GM23338 (cell line): ENCODE measurements at regions not wholly inside any gene's neighbourhood (a gene's known extent, or its start where the extent isn't known, plus 50 kb on each side); places are given as distances from the start of the nearest gene placed in this dataset.

Experiments used
- ATAC-seq: fragments of 200-7000 bp; cut with Tn5 transposase; 3 replicates; pipeline ENCODE4 v1.9.1; 2020
- DNase-seq: peaks from one replicate; pipeline ENCODE4 v3.0.0-alpha.2; 2015; ENCODE audit warnings: low spot score
- H2AFZ ChIP-seq: fragments of 200-600 bp; sonication (generic); 2 replicates; pipeline ENCODE4 v1.8.0; 2016; ENCODE audit warnings: antibody characterized with exemption, mild to moderate bottlenecking, moderate library complexity
- H3F3A ChIP-seq: fragments of 200-600 bp; sonication (generic); replicated peaks from 2 replicates; pipeline ENCODE4 v1.8.0; 2017; ENCODE audit warnings: antibody characterized with exemption, mixed run types, low read depth
- H3K27ac ChIP-seq: fragments of 200-600 bp; sonication (generic); 2 replicates; pipeline ENCODE4 v1.6.1; 2016; ENCODE audit warnings: low read depth
- H3K27me3 ChIP-seq: fragments of 200-600 bp; sonication (generic); 2 replicates; pipeline ENCODE4 v1.8.0; 2016; ENCODE audit warnings: mild to moderate bottlenecking, mixed run types, moderate library complexity; ENCODE audit not compliant: insufficient read depth
- H3K36me3 ChIP-seq: fragments of 200-600 bp; sonication (generic); 2 replicates; pipeline ENCODE4 v1.8.0; 2016; ENCODE audit warnings: mild to moderate bottlenecking; ENCODE audit not compliant: insufficient read depth
- H3K4me1 ChIP-seq: fragments of 200-600 bp; sonication (generic); 2 replicates; pipeline ENCODE4 v1.8.0; 2016; ENCODE audit warnings: mild to moderate bottlenecking, moderate library complexity; ENCODE audit not compliant: insufficient read depth
- H3K4me2 ChIP-seq: fragments of 200-600 bp; sonication (generic); 2 replicates; pipeline ENCODE4 v1.7.1; 2017; ENCODE audit warnings: mixed run types
- H3K4me3 ChIP-seq: fragments of 200-600 bp; sonication (generic); 2 replicates; pipeline ENCODE4 v1.6.1; 2016; ENCODE audit warnings: mixed run types
- H3K79me2 ChIP-seq: fragments of 200-600 bp; sonication (generic); replicated peaks from 2 replicates; pipeline ENCODE4 v1.8.0; 2017; ENCODE audit warnings: mild to moderate bottlenecking; ENCODE audit not compliant: insufficient read depth
- H3K9me2 ChIP-seq: fragments of 200-600 bp; sonication (generic); 2 replicates; pipeline ENCODE4 v1.8.0; 2017; ENCODE audit not compliant: insufficient read depth
- H4K20me1 ChIP-seq: fragments of 200-600 bp; sonication (generic); replicated peaks from 2 replicates; pipeline ENCODE4 v1.8.0; 2017; ENCODE audit warnings: mild to moderate bottlenecking; ENCODE audit not compliant: insufficient read depth
- H3K27ac Mint-ChIP-seq: 2 replicates; pipeline ENCODE4 v1.8.0; 2020; ENCODE audit warnings: inconsistent platforms, mild to moderate bottlenecking, moderate library complexity, mixed read lengths
- H3K27me3 Mint-ChIP-seq: 3 replicates; pipeline ENCODE4 v1.8.0; 2022; ENCODE audit warnings: low read depth, mild to moderate bottlenecking, moderate library complexity, mixed read lengths, inconsistent platforms; ENCODE audit not compliant: insufficient read depth, poor library complexity
- H3K36me3 Mint-ChIP-seq: 3 replicates; pipeline ENCODE4 v1.8.0; 2021; ENCODE audit warnings: low read depth, mild to moderate bottlenecking, inconsistent platforms, moderate library complexity, mixed read lengths
- H3K4me1 Mint-ChIP-seq: 3 replicates; pipeline ENCODE4 v1.8.0; 2020; ENCODE audit warnings: mild to moderate bottlenecking, inconsistent platforms, mixed read lengths
- H3K4me3 Mint-ChIP-seq: 3 replicates; pipeline ENCODE4 v1.8.0; 2021; ENCODE audit warnings: moderate library complexity, mild to moderate bottlenecking, inconsistent platforms, mixed read lengths
- H3K9me3 Mint-ChIP-seq: 3 replicates; pipeline ENCODE4 v1.8.0; 2020; ENCODE audit warnings: moderate library complexity, mild to moderate bottlenecking, inconsistent platforms, mixed read lengths
- CREB1 ChIP-seq: fragments of 250-450 bp; sonication (Bioruptor Pico); IDR thresholded peaks from 2 replicates; pipeline ENCODE4 v1.5.0; 2020; ENCODE audit warnings: low read depth, mild to moderate bottlenecking, moderate library complexity
- EZH2 ChIP-seq: fragments of 200-600 bp; sonication (generic); IDR thresholded peaks from one replicate; pipeline ENCODE4 v1.8.0; 2017; ENCODE audit warnings: antibody characterized with exemption, mild to moderate bottlenecking, low read depth; ENCODE audit not compliant: unreplicated experiment
- EZH2phosphoT487 ChIP-seq: fragments of 200-600 bp; sonication (generic); IDR thresholded peaks from one replicate; pipeline ENCODE4 v1.8.1; 2018; ENCODE audit warnings: antibody characterized with exemption; ENCODE audit not compliant: unreplicated experiment
- JUNB ChIP-seq: IDR thresholded peaks from one replicate; pipeline ENCODE4 v1.6.1; 2016; ENCODE audit warnings: antibody characterized with exemption; ENCODE audit not compliant: unreplicated experiment
- NANOG ChIP-seq: IDR thresholded peaks from 2 replicates; pipeline ENCODE4 v1.6.1; 2016; ENCODE audit warnings: antibody characterized with exemption, borderline replicate concordance
- POLR2AphosphoS5 ChIP-seq: IDR thresholded peaks from 2 replicates; pipeline ENCODE4 v1.6.1; 2016; ENCODE audit warnings: antibody characterized with exemption, low read depth
- REST ChIP-seq: IDR thresholded peaks from one replicate; pipeline ENCODE4 v1.6.1; 2018; ENCODE audit warnings: antibody characterized with exemption; ENCODE audit not compliant: unreplicated experiment
- STAT1 ChIP-seq: IDR thresholded peaks from one replicate; pipeline ENCODE4 v1.6.1; 2016; ENCODE audit warnings: antibody characterized with exemption; ENCODE audit not compliant: unreplicated experiment
- ZNF114 ChIP-seq: fragments of 250-450 bp; sonication (Bioruptor Pico); IDR thresholded peaks from 2 replicates; pipeline ENCODE4 v1.5.0; 2020; ENCODE audit warnings: mild to moderate bottlenecking, moderate library complexity
- ZNF331 ChIP-seq: fragments of 250-450 bp; sonication (Bioruptor Pico); IDR thresholded peaks from 2 replicates; pipeline ENCODE4 v1.5.0; 2020; ENCODE audit warnings: low read depth, mild to moderate bottlenecking, moderate library complexity
- TF ChIP-seq, protein P1 (sequence below): fragments of 250-450 bp; sonication (Bioruptor Pico); IDR thresholded peaks from 2 replicates; pipeline ENCODE4 v1.5.0; 2020; ENCODE audit warnings: mild to moderate bottlenecking, moderate library complexity
- TF ChIP-seq, protein P2 (sequence below): IDR thresholded peaks from 2 replicates; pipeline ENCODE4 v1.6.1; 2016; ENCODE audit warnings: antibody characterized with exemption

- Histone ChIP-seq H3K27ac (no peak overlapping the region), H2AFZ (no peak overlapping the region), H3K4me3 (no peak overlapping the region), H3F3A (no peaks in the 10 kb centered on the region), H3K4me2 (no peak overlapping the region), H3K4me1 (no peaks in the 10 kb centered on the region; the same call in 1 of the 2 replicates), H3K27me3 (no peaks in the 10 kb centered on the region), H4K20me1 (no peaks in the 10 kb centered on the region), H3K36me3 (no peaks in the 10 kb centered on the region), H3K9me2 (no peaks in the 10 kb centered on the region), H3K79me2 (no peaks in the 10 kb centered on the region)
- peak; percentile 73 for DNase-seq
- Mint-ChIP-seq H3K9me3 (no peaks in the 10 kb centered on the region), H3K36me3 (no peaks in the 10 kb centered on the region), H3K4me1 (peaks cover 3% of the 10 kb centered on the region; the same call in 2 of the 3 replicates), H3K27me3 (peaks cover 3% of the 10 kb centered on the region), H3K4me3 (no peak overlapping the region), H3K27ac (no peak overlapping the region)
- peak; percentile 59 for ATAC-seq
- TF ChIP-seq STAT1 (no peak), ZNF331 (no peak), JUNB (no peak), ZNF114 (CRISPR knock-in tag) (no peak), REST (no peak), NANOG (no peak), CREB1 (CRISPR knock-in tag) (no peak), POLR2AphosphoS5 (no peak), EZH2 (no peak), EZH2phosphoT487 (no peak)
- TF ChIP-seq, protein P1, sequence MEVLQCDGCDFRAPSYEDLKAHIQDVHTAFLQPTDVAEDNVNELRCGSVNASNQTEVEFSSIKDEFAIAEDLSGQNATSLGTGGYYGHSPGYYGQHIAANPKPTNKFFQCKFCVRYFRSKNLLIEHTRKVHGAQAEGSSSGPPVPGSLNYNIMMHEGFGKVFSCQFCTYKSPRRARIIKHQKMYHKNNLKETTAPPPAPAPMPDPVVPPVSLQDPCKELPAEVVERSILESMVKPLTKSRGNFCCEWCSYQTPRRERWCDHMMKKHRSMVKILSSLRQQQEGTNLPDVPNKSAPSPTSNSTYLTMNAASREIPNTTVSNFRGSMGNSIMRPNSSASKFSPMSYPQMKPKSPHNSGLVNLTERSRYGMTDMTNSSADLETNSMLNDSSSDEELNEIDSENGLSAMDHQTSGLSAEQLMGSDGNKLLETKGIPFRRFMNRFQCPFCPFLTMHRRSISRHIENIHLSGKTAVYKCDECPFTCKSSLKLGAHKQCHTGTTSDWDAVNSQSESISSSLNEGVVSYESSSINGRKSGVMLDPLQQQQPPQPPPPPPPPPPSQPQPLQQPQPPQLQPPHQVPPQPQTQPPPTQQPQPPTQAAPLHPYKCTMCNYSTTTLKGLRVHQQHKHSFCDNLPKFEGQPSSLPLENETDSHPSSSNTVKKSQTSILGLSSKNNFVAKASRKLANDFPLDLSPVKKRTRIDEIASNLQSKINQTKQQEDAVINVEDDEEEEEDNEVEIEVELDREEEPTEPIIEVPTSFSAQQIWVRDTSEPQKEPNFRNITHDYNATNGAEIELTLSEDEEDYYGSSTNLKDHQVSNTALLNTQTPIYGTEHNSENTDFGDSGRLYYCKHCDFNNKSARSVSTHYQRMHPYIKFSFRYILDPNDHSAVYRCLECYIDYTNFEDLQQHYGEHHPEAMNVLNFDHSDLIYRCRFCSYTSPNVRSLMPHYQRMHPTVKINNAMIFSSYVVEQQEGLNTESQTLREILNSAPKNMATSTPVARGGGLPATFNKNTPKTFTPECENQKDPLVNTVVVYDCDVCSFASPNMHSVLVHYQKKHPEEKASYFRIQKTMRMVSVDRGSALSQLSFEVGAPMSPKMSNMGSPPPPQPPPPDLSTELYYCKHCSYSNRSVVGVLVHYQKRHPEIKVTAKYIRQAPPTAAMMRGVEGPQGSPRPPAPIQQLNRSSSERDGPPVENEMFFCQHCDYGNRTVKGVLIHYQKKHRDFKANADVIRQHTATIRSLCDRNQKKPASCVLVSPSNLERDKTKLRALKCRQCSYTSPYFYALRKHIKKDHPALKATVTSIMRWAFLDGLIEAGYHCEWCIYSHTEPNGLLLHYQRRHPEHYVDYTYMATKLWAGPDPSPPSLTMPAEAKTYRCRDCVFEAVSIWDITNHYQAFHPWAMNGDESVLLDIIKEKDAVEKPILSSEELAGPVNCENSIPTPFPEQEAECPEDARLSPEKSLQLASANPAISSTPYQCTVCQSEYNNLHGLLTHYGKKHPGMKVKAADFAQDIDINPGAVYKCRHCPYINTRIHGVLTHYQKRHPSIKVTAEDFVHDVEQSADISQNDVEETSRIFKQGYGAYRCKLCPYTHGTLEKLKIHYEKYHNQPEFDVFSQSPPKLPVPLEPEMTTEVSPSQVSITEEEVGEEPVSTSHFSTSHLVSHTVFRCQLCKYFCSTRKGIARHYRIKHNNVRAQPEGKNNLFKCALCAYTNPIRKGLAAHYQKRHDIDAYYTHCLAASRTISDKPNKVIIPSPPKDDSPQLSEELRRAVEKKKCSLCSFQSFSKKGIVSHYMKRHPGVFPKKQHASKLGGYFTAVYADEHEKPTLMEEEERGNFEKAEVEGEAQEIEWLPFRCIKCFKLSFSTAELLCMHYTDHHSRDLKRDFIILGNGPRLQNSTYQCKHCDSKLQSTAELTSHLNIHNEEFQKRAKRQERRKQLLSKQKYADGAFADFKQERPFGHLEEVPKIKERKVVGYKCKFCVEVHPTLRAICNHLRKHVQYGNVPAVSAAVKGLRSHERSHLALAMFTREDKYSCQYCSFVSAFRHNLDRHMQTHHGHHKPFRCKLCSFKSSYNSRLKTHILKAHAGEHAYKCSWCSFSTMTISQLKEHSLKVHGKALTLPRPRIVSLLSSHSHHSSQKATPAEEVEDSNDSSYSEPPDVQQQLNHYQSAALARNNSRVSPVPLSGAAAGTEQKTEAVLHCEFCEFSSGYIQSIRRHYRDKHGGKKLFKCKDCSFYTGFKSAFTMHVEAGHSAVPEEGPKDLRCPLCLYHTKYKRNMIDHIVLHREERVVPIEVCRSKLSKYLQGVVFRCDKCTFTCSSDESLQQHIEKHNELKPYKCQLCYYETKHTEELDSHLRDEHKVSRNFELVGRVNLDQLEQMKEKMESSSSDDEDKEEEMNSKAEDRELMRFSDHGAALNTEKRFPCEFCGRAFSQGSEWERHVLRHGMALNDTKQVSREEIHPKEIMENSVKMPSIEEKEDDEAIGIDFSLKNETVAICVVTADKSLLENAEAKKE (CRISPR knock-in tag) = no peak
- TF ChIP-seq, protein P2, sequence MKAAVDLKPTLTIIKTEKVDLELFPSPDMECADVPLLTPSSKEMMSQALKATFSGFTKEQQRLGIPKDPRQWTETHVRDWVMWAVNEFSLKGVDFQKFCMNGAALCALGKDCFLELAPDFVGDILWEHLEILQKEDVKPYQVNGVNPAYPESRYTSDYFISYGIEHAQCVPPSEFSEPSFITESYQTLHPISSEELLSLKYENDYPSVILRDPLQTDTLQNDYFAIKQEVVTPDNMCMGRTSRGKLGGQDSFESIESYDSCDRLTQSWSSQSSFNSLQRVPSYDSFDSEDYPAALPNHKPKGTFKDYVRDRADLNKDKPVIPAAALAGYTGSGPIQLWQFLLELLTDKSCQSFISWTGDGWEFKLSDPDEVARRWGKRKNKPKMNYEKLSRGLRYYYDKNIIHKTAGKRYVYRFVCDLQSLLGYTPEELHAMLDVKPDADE = no peak
These were observed 57.5 kb upstream of the RBFOX2 start for GRCh38 chr22:36086170-36086490.
